Panc1 (cell line): ENCODE measurements at regions not wholly inside any gene's neighbourhood (a gene's known extent, or its start where the extent isn't known, plus 50 kb on each side); places are given as distances from the start of the nearest gene placed in this dataset.

Experiments
- CTCF ChIP-seq: fragments of 450-650 bp; IDR thresholded peaks from 2 replicates; pipeline ENCODE4 v1.5.1; 2017; ENCODE audit warnings: mild to moderate bottlenecking
- POLR2AphosphoS5 ChIP-seq: IDR thresholded peaks from 2 replicates; pipeline ENCODE4 v1.6.1; 2012; ENCODE audit warnings: mild to moderate bottlenecking, low read depth, low read length, moderate library complexity
- REST ChIP-seq, 2 experiments: IDR thresholded peaks; 2 replicates each; pipeline ENCODE4 v1.6.1; 2011 to 2012; ENCODE audit warnings: low read depth in 2 of 2, control low read depth in 1 of 2, low read length in 1 of 2, mild to moderate bottlenecking in 1 of 2, moderate library complexity in 1 of 2; ENCODE audit not compliant: insufficient read depth in 1 of 2
- TCF7L2 ChIP-seq: IDR thresholded peaks from 2 replicates; pipeline ENCODE4 v1.6.1; 2011; ENCODE audit warnings: mild to moderate bottlenecking, low read depth, low read length, inconsistent platforms

GRCh38 chr7:124202546-124202945 lies 169.7 kb upstream of the TMEM229A start:
- TF ChIP-seq CTCF = no peak
- TF ChIP-seq REST (IDR thresholded peaks at IDR 0.05; ENCODE audit: insufficient read depth in 1 of 2, low read depth in 2 of 2, low read length in 1 of 2) = no peak
- TF ChIP-seq POLR2AphosphoS5 = no peak
- TF ChIP-seq TCF7L2 = no peak
